Nephron (organoid): ENCODE measurements at regions not wholly inside any gene's neighbourhood (a gene's known extent, or its start where the extent isn't known, plus 50 kb on each side); places are given as distances from the start of the nearest gene placed in this dataset.

ENCODE experiments used
- H3K27ac Mint-ChIP-seq, 3 experiments: 2 replicates each; pipeline ENCODE4 v1.8.0; 2020; ENCODE audit warnings: mixed read lengths in 3 of 3, mild to moderate bottlenecking in 2 of 3, moderate library complexity in 1 of 3
- H3K27me3 Mint-ChIP-seq: 2 replicates; pipeline ENCODE4 v1.8.0; 2021; ENCODE audit warnings: low read depth, mild to moderate bottlenecking, moderate library complexity, mixed read lengths
- H3K36me3 Mint-ChIP-seq: 2 replicates; pipeline ENCODE4 v1.8.0; 2020; ENCODE audit warnings: low read depth, mixed read lengths
- H3K4me1 Mint-ChIP-seq: 2 replicates; pipeline ENCODE4 v1.8.0; 2020; ENCODE audit warnings: mixed read lengths
- H3K4me3 Mint-ChIP-seq, 3 experiments: 2 replicates each; pipeline ENCODE4 v1.8.0; 2020; ENCODE audit warnings: mild to moderate bottlenecking in 3 of 3, mixed read lengths in 3 of 3, moderate library complexity in 2 of 3
- H3K9me3 Mint-ChIP-seq: 2 replicates; pipeline ENCODE4 v1.8.0; 2020; ENCODE audit warnings: mixed read lengths
- CTCF ChIP-seq, 3 experiments: fragments of 200-600 bp; sonication (generic); IDR thresholded peaks; one replicate each; pipeline ENCODE4 v1.5.0; 2021; ENCODE audit warnings: antibody characterized with exemption in 3 of 3; ENCODE audit not compliant: unreplicated experiment in 3 of 3

DNA sequence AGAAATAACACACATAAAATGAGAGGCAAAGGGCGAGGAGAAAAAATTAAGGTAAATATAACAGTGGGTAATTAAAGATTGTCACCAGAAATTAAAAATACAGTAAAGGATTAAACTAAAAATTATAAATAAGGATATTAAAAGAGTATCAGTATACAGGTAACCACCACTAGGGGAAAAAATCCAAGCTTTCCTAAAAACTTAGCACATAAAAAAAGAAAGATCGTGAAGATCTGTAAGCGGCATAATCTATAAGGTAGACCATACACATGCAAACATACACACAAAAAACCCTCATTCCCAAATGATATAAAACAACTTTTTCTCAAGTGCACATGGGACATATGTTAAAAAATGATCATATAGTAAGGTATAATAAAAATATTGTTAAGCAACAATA, 577.3 kb upstream of the NUDT12 start:
- no peak overlapping the region for H3K27ac Mint-ChIP-seq
- no peaks in the 10 kb centered on the region for H3K36me3 Mint-ChIP-seq
- no peaks in the 10 kb centered on the region for H3K4me1 Mint-ChIP-seq
- H3K4me3 Mint-ChIP-seq, result no peak overlapping the region
- no peaks in the 10 kb centered on the region for H3K9me3 Mint-ChIP-seq
- peaks cover 3% of the 10 kb centered on the region for H3K27me3 Mint-ChIP-seq
- no peak for TF ChIP-seq CTCF (IDR thresholded peaks at IDR 0.05; ENCODE audit: unreplicated experiment in 3 of 3)

DNA sequence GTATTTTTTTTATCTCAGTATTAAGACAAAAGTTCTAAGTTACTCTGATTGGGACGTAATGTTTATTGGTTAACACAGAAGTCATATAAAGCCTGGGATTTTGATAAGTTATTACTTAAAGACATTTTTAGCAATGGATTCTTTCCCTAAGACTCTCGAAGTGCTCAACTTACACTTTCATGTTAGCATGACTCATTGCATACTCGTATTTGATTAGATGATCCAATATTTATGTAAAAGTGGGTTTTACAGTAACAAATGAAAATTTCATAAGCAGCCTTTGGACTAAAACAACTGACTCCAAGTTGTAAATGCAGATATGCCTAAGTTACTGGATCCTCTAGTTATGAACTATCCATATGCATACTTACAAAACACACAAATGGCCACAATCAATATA, 567.7 kb upstream of the NUDT12 start:
- Mint-ChIP-seq H3K4me3 (no peak overlapping the region), H3K4me1 (no peaks in the 10 kb centered on the region), H3K9me3 (peaks cover 9% of the 10 kb centered on the region), H3K27me3 (no peaks in the 10 kb centered on the region), H3K36me3 (no peaks in the 10 kb centered on the region), H3K27ac (no peak overlapping the region)
- TF ChIP-seq CTCF (IDR thresholded peaks at IDR 0.05; ENCODE audit: unreplicated experiment in 3 of 3), result no peak

- Mint-ChIP-seq H3K36me3 (no peaks in the 10 kb centered on the region), H3K27me3 (no peaks in the 10 kb centered on the region), H3K9me3 (peaks cover 4% of the 10 kb centered on the region), H3K27ac (no peak overlapping the region), H3K4me3 (no peak overlapping the region), H3K4me1 (no peaks in the 10 kb centered on the region)
- TF ChIP-seq CTCF (IDR thresholded peaks at IDR 0.05; ENCODE audit: unreplicated experiment in 3 of 3), result no peak
Measured at GRCh38 chr5:104128348-104128747, 565.8 kb upstream of the NUDT12 start.

GRCh38 chr5:104126980-104127379, 564.4 kb upstream of the NUDT12 start:
- Mint-ChIP-seq H3K27ac (peak overlapping the region in 1 of 3 experiments; percentile 1), H3K9me3 (no peaks in the 10 kb centered on the region), H3K4me1 (no peaks in the 10 kb centered on the region), H3K36me3 (no peaks in the 10 kb centered on the region), H3K4me3 (no peak overlapping the region), H3K27me3 (no peaks in the 10 kb centered on the region)
- TF ChIP-seq CTCF (IDR thresholded peaks at IDR 0.05; ENCODE audit: unreplicated experiment in 3 of 3), result no peak

DNA sequence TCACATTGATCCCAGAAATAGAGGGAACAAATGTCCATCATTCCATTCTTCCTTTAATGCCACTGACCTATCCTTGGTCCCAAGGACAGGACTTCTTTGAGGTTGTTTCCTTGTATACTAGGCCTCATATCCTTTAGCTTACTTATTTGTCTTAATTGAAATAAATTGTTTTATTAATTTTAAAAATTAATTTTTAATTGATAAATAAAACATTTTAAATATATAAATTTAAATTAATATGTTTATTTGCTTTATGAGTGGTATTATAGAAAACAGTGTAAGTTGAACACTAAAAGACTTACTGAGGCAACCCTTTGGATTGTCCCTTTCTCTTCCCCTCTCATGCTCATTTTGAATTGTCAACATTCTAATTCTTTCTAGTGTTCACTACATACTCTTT, 556.9 kb upstream of the NUDT12 start:
- Mint-ChIP-seq H3K4me1 (no peaks in the 10 kb centered on the region), H3K36me3 (no peaks in the 10 kb centered on the region), H3K27ac (no peak overlapping the region), H3K4me3 (no peak overlapping the region), H3K27me3 (no peaks in the 10 kb centered on the region), H3K9me3 (peaks cover 3% of the 10 kb centered on the region)
- TF ChIP-seq CTCF (IDR thresholded peaks at IDR 0.05; ENCODE audit: unreplicated experiment in 3 of 3), result no peak

- Mint-ChIP-seq H3K27me3 (no peaks in the 10 kb centered on the region), H3K4me1 (no peaks in the 10 kb centered on the region), H3K36me3 (no peaks in the 10 kb centered on the region)
Measured at GRCh38 chr5:104111632-104112031, 549.0 kb upstream of the NUDT12 start.

More at GRCh38 chr5:104111632-104112031, 549.0 kb upstream of the NUDT12 start:
- no peak for TF ChIP-seq CTCF (IDR thresholded peaks at IDR 0.05; ENCODE audit: unreplicated experiment in 3 of 3)
- H3K4me3 Mint-ChIP-seq, result no peak overlapping the region
- H3K27ac Mint-ChIP-seq, result no peak overlapping the region
- H3K9me3 Mint-ChIP-seq, result peaks cover 7% of the 10 kb centered on the region
